GM12892 (cell line): ENCODE measurements at regions not wholly inside any gene's neighbourhood (a gene's known extent, or its start where the extent isn't known, plus 50 kb on each side); places are given as distances from the start of the nearest gene placed in this dataset.

Experiments used
- DNase-seq: peaks from one replicate; pipeline ENCODE4 v3.0.0; 2011; ENCODE audit not compliant: insufficient read length
- FAIRE-seq: peaks from 2 replicates; lab custom pipeline; 2011; peaks lifted over from hg19 to GRCh38; lab: Jason Lieb, UNC
- POLR2A ChIP-seq: IDR thresholded peaks from 2 replicates; pipeline ENCODE4 v1.6.1; 2011; ENCODE audit warnings: low read depth, low read length, control low read depth
- POLR2AphosphoS5 ChIP-seq: IDR thresholded peaks from 2 replicates; pipeline ENCODE4 v1.6.1; 2011; ENCODE audit warnings: low read depth, low read length, control low read depth
- TAF1 ChIP-seq: IDR thresholded peaks from 2 replicates; pipeline ENCODE4 v1.6.1; 2011; ENCODE audit warnings: low read depth, mild to moderate bottlenecking, control low read depth, low read length, borderline replicate concordance

- FAIRE-seq (no peak), DNase-seq (no peak)
- TF ChIP-seq POLR2AphosphoS5: no peak
- TF ChIP-seq TAF1: no peak
- no peak for TF ChIP-seq POLR2A
Measured at GRCh38 chrX:149124526-149125108, 380.5 kb downstream of the IDS start.

GRCh38 chrX:149121206-149121920 is 383.7 kb downstream of the IDS start:
- FAIRE-seq: no peak
- TF ChIP-seq POLR2AphosphoS5: no peak
- no peak for TF ChIP-seq TAF1
- no peak for TF ChIP-seq POLR2A
- no peak for DNase-seq

GRCh38 chrX:149120459-149120858 is 384.6 kb downstream of the IDS start:
- FAIRE-seq (no peak), DNase-seq (no peak)
- no peak for TF ChIP-seq POLR2AphosphoS5
- no peak for TF ChIP-seq POLR2A
- no peak for TF ChIP-seq TAF1

- no peak for TF ChIP-seq POLR2A
- no peak for TF ChIP-seq TAF1
- no peak for TF ChIP-seq POLR2AphosphoS5
- DNase-seq (no peak), FAIRE-seq (no peak)
Measured at GRCh38 chrX:149114874-149115273, 390.2 kb downstream of the IDS start.

- no peak for FAIRE-seq
- no peak for TF ChIP-seq POLR2AphosphoS5
- no peak for DNase-seq
Measured at GRCh38 chrX:149114001-149114400, 391.1 kb downstream of the IDS start.

- DNase-seq (no peak), FAIRE-seq (no peak)
Measured at GRCh38 chrX:149097786-149098185, 407.3 kb downstream of the IDS start.

GRCh38 chrX:149092179-149092578 is 412.9 kb downstream of the IDS start:
- FAIRE-seq (no peak), DNase-seq (no peak)
- TF ChIP-seq POLR2AphosphoS5 (no peak), TAF1 (no peak), POLR2A (no peak)

More at GRCh38 chrX:149097786-149098185, 407.3 kb downstream of the IDS start:
- no peak for TF ChIP-seq POLR2AphosphoS5
- TF ChIP-seq POLR2A: no peak
- no peak for TF ChIP-seq TAF1

- TF ChIP-seq TAF1 (no peak), POLR2AphosphoS5 (no peak), POLR2A (no peak)
- DNase-seq (no peak), FAIRE-seq (no peak)
Measured at GRCh38 chrX:149079805-149080406, 425.2 kb downstream of the IDS start.

GRCh38 chrX:149074398-149074797 is 430.7 kb downstream of the IDS start:
- DNase-seq: no peak
- FAIRE-seq: no peak
- no peak for TF ChIP-seq TAF1
- no peak for TF ChIP-seq POLR2AphosphoS5
- no peak for TF ChIP-seq POLR2A

GRCh38 chrX:149073479-149073878 is 431.6 kb downstream of the IDS start:
- no peak for FAIRE-seq
- TF ChIP-seq TAF1: no peak
- TF ChIP-seq POLR2A: no peak
- TF ChIP-seq POLR2AphosphoS5: no peak
- no peak for DNase-seq

GRCh38 chrX:149069899-149070298 is 435.2 kb downstream of the IDS start:
- no peak for TF ChIP-seq POLR2A
- no peak for TF ChIP-seq POLR2AphosphoS5
- no peak for TF ChIP-seq TAF1
- FAIRE-seq: no peak
- DNase-seq: no peak

- TF ChIP-seq POLR2AphosphoS5 (no peak), POLR2A (no peak), TAF1 (no peak)
Measured at GRCh38 chrX:149060921-149061320, 444.2 kb downstream of the IDS start.

More at GRCh38 chrX:149060921-149061320, 444.2 kb downstream of the IDS start:
- DNase-seq (no peak), FAIRE-seq (no peak)
